ENCODE measurements at regions not wholly inside any gene's neighbourhood (a gene's known extent, or its start where the extent isn't known, plus 50 kb on each side); places are given as distances from the start of the nearest gene placed in this dataset.

DNA sequence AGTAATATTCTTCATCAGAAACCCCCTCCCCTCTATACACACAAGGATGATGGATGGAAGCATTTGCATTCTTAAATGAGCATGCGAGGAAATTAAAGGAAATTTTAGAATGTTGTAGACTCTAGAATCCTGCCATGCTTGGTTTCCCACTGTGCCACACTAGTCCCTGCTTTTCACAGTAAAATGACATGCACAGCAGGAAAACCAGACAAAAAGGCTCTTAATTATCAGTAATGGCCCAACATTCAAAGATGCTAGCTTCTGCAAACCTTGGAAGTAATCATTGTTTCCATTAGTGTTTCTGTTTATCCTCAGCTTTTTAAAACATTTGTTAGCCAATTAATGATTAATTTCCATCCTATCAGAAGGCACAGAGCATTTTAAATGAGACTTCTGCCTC is 255.8 kb downstream of the SLCO4C1 start:
- TF ChIP-seq CTCF (IDR thresholded peaks at IDR 0.05; ENCODE audit: insufficient read depth, low read length, poor library complexity, severe bottlenecking), result no peak
- no peak for TF ChIP-seq EZH2phosphoT487 (conservative IDR thresholded peaks at IDR 0.05; ENCODE audit: low read length)

All from SU-DHL-6 (cell line).